K562 (cell line): ENCODE measurements at regions not wholly inside any gene's neighbourhood (a gene's known extent, or its start where the extent isn't known, plus 50 kb on each side); places are given as distances from the start of the nearest gene placed in this dataset.

Source experiments
- ATAC-seq: fragments of 200-7000 bp; cut with Tn5 transposase; 3 replicates; pipeline ENCODE4 v1.9.1; 2020; ENCODE audit warnings: moderate library complexity
- BruUV-seq: library from RNA; stranded (reverse); fragments of 400-500 nt; replicated peaks from 2 replicates; lab custom pipeline; 2021; lab: Mats Ljungman, UMichigan
- CTCF ChIA-PET: fragments of 300-600 bp; formaldehyde crosslinking; extraction: SDS; loops from one replicate; lab custom pipeline; 2021; ENCODE audit warnings: low intra/inter-chr PET ratio; lab: Yijun Ruan, JAX
- POLR2A ChIA-PET: fragments of 300-600, 350-650 bp; sonication (Branson Sonifier 250); formaldehyde crosslinking; extraction: SDS; loops from one replicate; lab custom pipeline; 2021; ENCODE audit warnings: antibody characterized with exemption, inconsistent platforms; lab: Yijun Ruan, JAX
- DNase-seq, 4 experiments: peaks; one replicate each; pipeline versions ENCODE4 v3.0.0 to v3.0.0-alpha.2; 2011 to 2018; ENCODE audit warnings: low spot score in 3 of 4, mixed read lengths in 3 of 4; ENCODE audit errors: extremely low read depth in 1 of 4
- FAIRE-seq: peaks from 2 replicates; lab custom pipeline; 2011; peaks lifted over from hg19 to GRCh38; lab: Jason Lieb, UNC
- H2AFZ ChIP-seq: 2 replicates; pipeline ENCODE4 v1.6.0; 2011; ENCODE audit warnings: low read depth, low read length, control low read depth, inconsistent platforms
- H3K27ac ChIP-seq: fragments of 200-600 bp; 3 replicates; pipeline ENCODE4 v1.8.0; 2011; ENCODE audit warnings: low read depth, mild to moderate bottlenecking, control low read depth, inconsistent platforms, low read length, moderate library complexity, mixed read lengths; ENCODE audit errors: extremely low read depth
- H3K27me3 ChIP-seq, 2 experiments: fragments of 300-600 bp in 1 of 2; 2 replicates in 1 of 2; 3 replicates in 1 of 2; pipeline versions ENCODE4 v1.6.0 to v1.8.0; 2011; ENCODE audit warnings: inconsistent platforms in 2 of 2, low read length in 2 of 2, mild to moderate bottlenecking in 1 of 2, mixed read lengths in 1 of 2, moderate library complexity in 1 of 2; ENCODE audit not compliant: control insufficient read depth in 2 of 2, insufficient read depth in 2 of 2
- H3K36me3 ChIP-seq: fragments of 300-600 bp; 3 replicates; pipeline ENCODE4 v1.8.0; 2011; ENCODE audit warnings: mild to moderate bottlenecking, low read length, inconsistent platforms; ENCODE audit not compliant: control insufficient read depth, insufficient read depth
- H3K4me1 ChIP-seq, 2 experiments: fragments of 200-600 bp in 1 of 2; replicated peaks in 1 of 2; 2 replicates in 1 of 2; 3 replicates in 1 of 2; pipeline versions ENCODE4 v1.5.1 to v1.8.0; 2011; ENCODE audit warnings: inconsistent platforms in 2 of 2, low read length in 2 of 2, mild to moderate bottlenecking in 1 of 2, mixed read lengths in 1 of 2, moderate library complexity in 1 of 2; ENCODE audit not compliant: control insufficient read depth in 2 of 2, insufficient read depth in 2 of 2
- H3K4me2 ChIP-seq: 2 replicates; pipeline ENCODE4 v1.6.1; 2011; ENCODE audit warnings: low read length, control low read depth, inconsistent platforms, mixed read lengths; ENCODE audit not compliant: insufficient read depth
- H3K4me3 ChIP-seq: fragments of 200-600 bp; sonication (generic), shearing (Covaris generic); 2 replicates; pipeline ENCODE4 v1.5.1; 2016; ENCODE audit warnings: control low read depth, inconsistent platforms
- H3K79me2 ChIP-seq: fragments of 200-600 bp; 3 replicates; pipeline ENCODE4 v1.8.0; 2011; ENCODE audit warnings: low read length, inconsistent platforms; ENCODE audit not compliant: control insufficient read depth, insufficient read depth
- H3K9ac ChIP-seq, 2 experiments: 2 replicates each; pipeline versions ENCODE4 v1.6.0 to v1.6.1; 2011; ENCODE audit warnings: low read depth in 2 of 2, low read length in 2 of 2, control low read depth in 1 of 2, inconsistent platforms in 1 of 2, mild to moderate bottlenecking in 1 of 2, mixed read lengths in 1 of 2; ENCODE audit not compliant: insufficient read depth in 1 of 2
- H3K9me1 ChIP-seq: one replicate; pipeline ENCODE4 v1.6.0; 2011; ENCODE audit warnings: inconsistent platforms, mild to moderate bottlenecking, low read length, moderate library complexity; ENCODE audit not compliant: control insufficient read depth, insufficient read depth
- H3K9me3 ChIP-seq: replicated peaks from 2 replicates; pipeline ENCODE4 v1.5.1; 2011; ENCODE audit warnings: low read depth, low read length, inconsistent platforms; ENCODE audit not compliant: control insufficient read depth, insufficient read depth
- H4K20me1 ChIP-seq: replicated peaks from 2 replicates; pipeline ENCODE4 v1.6.1; 2011; ENCODE audit warnings: low read length, inconsistent platforms, mixed read lengths; ENCODE audit not compliant: control insufficient read depth, insufficient read depth
- BHLHE40 ChIP-seq: IDR thresholded peaks from 2 replicates; pipeline ENCODE4 v1.6.1; 2011; ENCODE audit warnings: low read length, improper control_type of control experiment
- HEY1 ChIP-seq: fragments of 250-450 bp; sonication (Bioruptor Pico); IDR thresholded peaks from 2 replicates; pipeline ENCODE4 v1.5.0; 2020; ENCODE audit warnings: mild to moderate bottlenecking, moderate library complexity, borderline replicate concordance
- JUND ChIP-seq, 2 experiments: IDR thresholded peaks; 2 replicates in 1 of 2; 3 replicates in 1 of 2; pipeline ENCODE4 v1.6.1; 2011; ENCODE audit warnings: borderline replicate concordance in 2 of 2, low read depth in 2 of 2, low read length in 2 of 2, improper control_type of control experiment in 1 of 2, missing biosample characterization in 1 of 2, missing genetic modification characterization in 1 of 2, missing genetic modification reagents in 1 of 2
- KAT2B ChIP-seq: IDR thresholded peaks from one replicate; pipeline ENCODE4 v1.6.1; 2012; ENCODE audit warnings: low read depth, mild to moderate bottlenecking, control low read depth, inconsistent platforms, low read length, moderate library complexity
- KAT8 ChIP-seq: fragments of 450-650 bp; IDR thresholded peaks from 2 replicates; pipeline ENCODE4 v1.6.1; 2016; ENCODE audit warnings: low read depth, mild to moderate bottlenecking
- PHF8 ChIP-seq: fragments of 200-600 bp; sonication (generic); IDR thresholded peaks from 2 replicates; pipeline ENCODE4 v1.6.1; 2012; ENCODE audit warnings: mixed run types, mild to moderate bottlenecking, inconsistent platforms, low read length, moderate library complexity, borderline replicate concordance
- RBBP5 ChIP-seq: fragments of 200-600 bp; sonication (generic); IDR thresholded peaks from 2 replicates; pipeline ENCODE4 v1.6.1; 2012; ENCODE audit warnings: borderline replicate concordance, mild to moderate bottlenecking, low read length, control low read depth, inconsistent platforms; ENCODE audit not compliant: insufficient read depth, poor library complexity, severe bottlenecking
- RBM25 ChIP-seq: fragments of 200-400 bp; formaldehyde crosslinking; IDR thresholded peaks from 2 replicates; pipeline ENCODE4 v1.6.1; 2018; ENCODE audit warnings: low read length, low read depth, moderate library complexity; ENCODE audit not compliant: severe bottlenecking
- RFX7 ChIP-seq: fragments of 250-450 bp; sonication (Bioruptor Pico); IDR thresholded peaks from 2 replicates; pipeline ENCODE4 v1.5.1; 2021; ENCODE audit warnings: mild to moderate bottlenecking
- SIN3B ChIP-seq: fragments of 450-650 bp; IDR thresholded peaks from 2 replicates; pipeline ENCODE4 v1.6.1; 2017; ENCODE audit warnings: low read depth, mild to moderate bottlenecking, moderate library complexity
- SMAD2 ChIP-seq: fragments of 150-350 bp; IDR thresholded peaks from 2 replicates; pipeline ENCODE4 v1.6.1; 2014; ENCODE audit warnings: low read depth, mild to moderate bottlenecking, low read length
- ZBTB8A ChIP-seq: fragments of 450-650 bp; IDR thresholded peaks from 2 replicates; pipeline ENCODE4 v1.6.1; 2018; ENCODE audit warnings: mild to moderate bottlenecking, moderate library complexity; ENCODE audit not compliant: partially characterized antibody
- WGBS: fragments of 100-300 bp; shearing (Covaris generic); methylation state at CpG from one replicate; pipeline ENCODE4 v1.1.6; 2016; ENCODE audit warnings: low coverage, mixed read lengths; ENCODE audit not compliant: insufficient coverage; ENCODE audit errors: missing lambda C conversion rate; 5-methylcytosine and 5-hydroxymethylcytosine counted together
- in situ Hi-C: fragments of 300-500 bp; cut with MboI; formaldehyde crosslinking; loops from 4 replicates; pipeline ENCODE4 v1.15.0; 2018; ENCODE audit warnings: inconsistent platforms, mixed read lengths
- intact Hi-C: fragments of 100-400 bp; cut with micrococcal nuclease; formaldehyde crosslinking; loops from 2 replicates; pipeline ENCODE4 v1.14.2; 2022
- TF ChIP-seq, protein P1 (sequence below): fragments of 450-650 bp; formaldehyde crosslinking; IDR thresholded peaks from 2 replicates; pipeline ENCODE4 v1.4.0; 2020; ENCODE audit warnings: mild to moderate bottlenecking, moderate library complexity
- TF ChIP-seq, protein P2 (sequence below): fragments of 250-450 bp; sonication (Bioruptor Pico); IDR thresholded peaks from 2 replicates; pipeline ENCODE4 v1.8.0; 2022; ENCODE audit warnings: moderate library complexity, mild to moderate bottlenecking, inconsistent platforms
- TF ChIP-seq, protein P3 (sequence below): fragments of 450-650 bp; IDR thresholded peaks from 2 replicates; pipeline ENCODE4 v1.6.1; 2018; ENCODE audit not compliant: partially characterized antibody

DNA sequence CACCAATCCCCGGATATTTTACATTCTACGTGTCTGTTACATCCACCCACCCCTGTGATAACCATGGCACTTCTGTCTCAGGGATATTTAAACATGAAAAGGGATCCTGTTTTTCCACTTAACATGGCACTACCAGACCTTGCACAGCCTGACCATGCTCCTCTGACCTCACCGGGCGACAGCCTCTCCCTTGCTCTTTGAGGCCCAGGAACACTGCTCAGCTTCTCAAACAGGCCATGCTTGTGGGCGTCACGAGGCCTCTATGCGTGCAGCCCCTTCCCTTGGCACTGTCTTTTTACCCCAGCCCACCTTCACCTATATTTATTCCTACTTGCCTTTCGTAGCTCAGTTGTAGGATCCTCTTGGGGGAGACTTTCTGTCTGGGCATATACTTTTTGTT is 385.6 kb downstream of the UQCRFS1 start (continued):
- TF ChIP-seq, protein P1, sequence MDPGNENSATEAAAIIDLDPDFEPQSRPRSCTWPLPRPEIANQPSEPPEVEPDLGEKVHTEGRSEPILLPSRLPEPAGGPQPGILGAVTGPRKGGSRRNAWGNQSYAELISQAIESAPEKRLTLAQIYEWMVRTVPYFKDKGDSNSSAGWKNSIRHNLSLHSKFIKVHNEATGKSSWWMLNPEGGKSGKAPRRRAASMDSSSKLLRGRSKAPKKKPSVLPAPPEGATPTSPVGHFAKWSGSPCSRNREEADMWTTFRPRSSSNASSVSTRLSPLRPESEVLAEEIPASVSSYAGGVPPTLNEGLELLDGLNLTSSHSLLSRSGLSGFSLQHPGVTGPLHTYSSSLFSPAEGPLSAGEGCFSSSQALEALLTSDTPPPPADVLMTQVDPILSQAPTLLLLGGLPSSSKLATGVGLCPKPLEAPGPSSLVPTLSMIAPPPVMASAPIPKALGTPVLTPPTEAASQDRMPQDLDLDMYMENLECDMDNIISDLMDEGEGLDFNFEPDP (CRISPR knock-in tag) = no peak
- TF ChIP-seq BHLHE40 = no peak
- TF ChIP-seq KAT2B = no peak
- no peak for TF ChIP-seq KAT8
- TF ChIP-seq RFX7 = no peak
- TF ChIP-seq HEY1 (CRISPR knock-in tag) = no peak
- TF ChIP-seq, all 486 proteins: peak for 0

DNA sequence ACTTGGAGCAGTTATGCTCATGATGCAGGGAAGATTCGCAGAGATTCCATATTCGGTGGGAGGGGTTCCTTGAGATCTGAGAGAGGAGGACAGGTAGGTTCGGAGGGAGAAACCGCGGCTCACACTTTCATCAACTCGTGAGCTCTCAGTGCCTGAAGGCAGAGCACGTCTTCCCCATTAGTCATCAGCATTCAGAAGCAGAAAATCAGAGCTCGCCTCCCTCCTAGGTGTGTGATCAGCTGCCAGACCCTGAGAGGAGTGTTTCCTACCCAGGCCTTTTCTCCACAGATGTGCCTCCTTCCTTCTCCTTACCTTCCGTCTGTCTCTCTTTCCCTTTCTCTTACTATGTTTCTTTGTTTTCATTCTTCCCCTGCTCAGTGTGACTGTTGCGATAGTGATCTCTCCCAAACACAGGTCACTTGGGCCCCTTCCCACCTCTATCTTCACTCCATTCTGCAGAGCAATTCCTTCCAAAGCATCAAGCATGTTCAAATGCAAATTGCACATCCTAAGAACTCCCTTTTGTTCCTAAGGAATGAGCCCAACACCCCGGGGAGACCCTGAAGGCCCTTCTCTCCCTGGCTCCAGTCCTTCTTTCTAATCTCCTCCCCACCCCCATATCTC is 389.5 kb downstream of the UQCRFS1 start:
- Histone ChIP-seq H3K9me3 (no peaks in the 10 kb centered on the region), H2AFZ (no peak overlapping the region), H3K9me1 (no peaks in the 10 kb centered on the region), H4K20me1 (no peaks in the 10 kb centered on the region), H3K4me3 (no peak overlapping the region), H3K36me3 (no peaks in the 10 kb centered on the region), H3K4me2 (no peak overlapping the region), H3K9ac (no peak overlapping the region), H3K79me2 (no peaks in the 10 kb centered on the region), H3K4me1 (no peaks in the 10 kb centered on the region), H3K27ac (no peak overlapping the region), H3K27me3 (peaks cover 0 to 4% of the 10 kb centered on the region in 2 experiments; a peak in 1 of 5 replicates)
- FAIRE-seq (no peak), ATAC-seq (no peak), DNase-seq (no peak)
- ChIA-PET CTCF (no interaction called here), POLR2A (interaction anchor here (0.7 kb wide), 1 partner anchor 12 kb away, joined by 3 read pairs; no protein-coding TSS in a partner anchor)
- BruUV-seq = no TSS peak
- 0% methylated on average over 11 of the region's 11 CpGs for WGBS
- intact Hi-C loops = no loop called here
- in situ Hi-C loops = no loop called here
- TF ChIP-seq SMAD2 (no peak), RBM25 (no peak), JUND (IDR thresholded peaks at IDR 0.05; ENCODE audit: borderline replicate concordance, low read depth, low read length) (no peak), JUND (tag; IDR thresholded peaks at IDR 0.05; ENCODE audit: borderline replicate concordance, low read depth, low read length) (no peak), PHF8 (no peak), SIN3B (no peak), ZBTB8A (no peak), RBBP5 (no peak)
- TF ChIP-seq, protein P2, sequence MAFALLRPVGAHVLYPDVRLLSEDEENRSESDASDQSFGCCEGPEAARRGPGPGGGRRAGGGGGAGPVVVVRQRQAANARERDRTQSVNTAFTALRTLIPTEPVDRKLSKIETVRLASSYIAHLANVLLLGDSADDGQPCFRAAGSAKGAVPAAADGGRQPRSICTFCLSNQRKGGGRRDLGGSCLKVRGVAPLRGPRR (CRISPR knock-in tag) = no peak
- TF ChIP-seq, protein P3, sequence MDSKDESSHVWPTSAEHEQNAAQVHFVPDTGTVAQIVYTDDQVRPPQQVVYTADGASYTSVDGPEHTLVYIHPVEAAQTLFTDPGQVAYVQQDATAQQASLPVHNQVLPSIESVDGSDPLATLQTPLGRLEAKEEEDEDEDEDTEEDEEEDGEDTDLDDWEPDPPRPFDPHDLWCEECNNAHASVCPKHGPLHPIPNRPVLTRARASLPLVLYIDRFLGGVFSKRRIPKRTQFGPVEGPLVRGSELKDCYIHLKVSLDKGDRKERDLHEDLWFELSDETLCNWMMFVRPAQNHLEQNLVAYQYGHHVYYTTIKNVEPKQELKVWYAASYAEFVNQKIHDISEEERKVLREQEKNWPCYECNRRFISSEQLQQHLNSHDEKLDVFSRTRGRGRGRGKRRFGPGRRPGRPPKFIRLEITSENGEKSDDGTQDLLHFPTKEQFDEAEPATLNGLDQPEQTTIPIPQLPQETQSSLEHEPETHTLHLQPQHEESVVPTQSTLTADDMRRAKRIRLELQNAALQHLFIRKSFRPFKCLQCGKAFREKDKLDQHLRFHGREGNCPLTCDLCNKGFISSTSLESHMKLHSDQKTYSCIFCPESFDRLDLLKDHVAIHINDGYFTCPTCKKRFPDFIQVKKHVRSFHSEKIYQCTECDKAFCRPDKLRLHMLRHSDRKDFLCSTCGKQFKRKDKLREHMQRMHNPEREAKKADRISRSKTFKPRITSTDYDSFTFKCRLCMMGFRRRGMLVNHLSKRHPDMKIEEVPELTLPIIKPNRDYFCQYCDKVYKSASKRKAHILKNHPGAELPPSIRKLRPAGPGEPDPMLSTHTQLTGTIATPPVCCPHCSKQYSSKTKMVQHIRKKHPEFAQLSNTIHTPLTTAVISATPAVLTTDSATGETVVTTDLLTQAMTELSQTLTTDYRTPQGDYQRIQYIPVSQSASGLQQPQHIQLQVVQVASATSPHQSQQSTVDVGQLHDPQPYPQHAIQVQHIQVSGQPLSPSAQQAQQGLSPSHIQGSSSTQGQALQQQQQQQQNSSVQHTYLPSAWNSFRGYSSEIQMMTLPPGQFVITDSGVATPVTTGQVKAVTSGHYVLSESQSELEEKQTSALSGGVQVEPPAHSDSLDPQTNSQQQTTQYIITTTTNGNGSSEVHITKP = no peak
